Fibroblast of lung (primary cell): ENCODE measurements at regions not wholly inside any gene's neighbourhood (a gene's known extent, or its start where the extent isn't known, plus 50 kb on each side); places are given as distances from the start of the nearest gene placed in this dataset.

Experiments used
- EZH2 ChIP-seq: IDR thresholded peaks from 2 replicates; pipeline ENCODE4 v1.5.1; 2012; ENCODE audit warnings: low read length, control low read depth, mild to moderate bottlenecking; ENCODE audit errors: missing control alignments
- TF ChIP-seq, protein P1 (sequence below), 2 donors: IDR thresholded peaks in 1 of 2; conservative IDR thresholded peaks in 1 of 2; 1 replicate in 1 of 2; 2 replicates in 1 of 2; pipeline ENCODE4 v1.5.1; 2011 to 2012; ENCODE audit warnings: low read length in 2 of 2, control low read depth in 1 of 2, inconsistent platforms in 1 of 2, low read depth in 1 of 2, mild to moderate bottlenecking in 1 of 2

GRCh38 chr1:185498207-185498606 lies 181.2 kb upstream of the IVNS1ABP start:
- TF ChIP-seq, protein P1, sequence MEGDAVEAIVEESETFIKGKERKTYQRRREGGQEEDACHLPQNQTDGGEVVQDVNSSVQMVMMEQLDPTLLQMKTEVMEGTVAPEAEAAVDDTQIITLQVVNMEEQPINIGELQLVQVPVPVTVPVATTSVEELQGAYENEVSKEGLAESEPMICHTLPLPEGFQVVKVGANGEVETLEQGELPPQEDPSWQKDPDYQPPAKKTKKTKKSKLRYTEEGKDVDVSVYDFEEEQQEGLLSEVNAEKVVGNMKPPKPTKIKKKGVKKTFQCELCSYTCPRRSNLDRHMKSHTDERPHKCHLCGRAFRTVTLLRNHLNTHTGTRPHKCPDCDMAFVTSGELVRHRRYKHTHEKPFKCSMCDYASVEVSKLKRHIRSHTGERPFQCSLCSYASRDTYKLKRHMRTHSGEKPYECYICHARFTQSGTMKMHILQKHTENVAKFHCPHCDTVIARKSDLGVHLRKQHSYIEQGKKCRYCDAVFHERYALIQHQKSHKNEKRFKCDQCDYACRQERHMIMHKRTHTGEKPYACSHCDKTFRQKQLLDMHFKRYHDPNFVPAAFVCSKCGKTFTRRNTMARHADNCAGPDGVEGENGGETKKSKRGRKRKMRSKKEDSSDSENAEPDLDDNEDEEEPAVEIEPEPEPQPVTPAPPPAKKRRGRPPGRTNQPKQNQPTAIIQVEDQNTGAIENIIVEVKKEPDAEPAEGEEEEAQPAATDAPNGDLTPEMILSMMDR (conservative IDR thresholded peaks at IDR 0.05 in 1 of 2, IDR thresholded peaks at IDR 0.05 in 1 of 2; ENCODE audit: low read depth in 1 of 2, low read length in 2 of 2) = no peak
- TF ChIP-seq EZH2 = no peak
